HG03066 (cell line): ENCODE measurements at regions not wholly inside any gene's neighbourhood (a gene's known extent, or its start where the extent isn't known, plus 50 kb on each side); places are given as distances from the start of the nearest gene placed in this dataset.
"Not testable (repeated sequence)": the region's sequence is repeated elsewhere in the genome, so short reads cannot be mapped to it uniquely, and the experiment has no call there.

Experiments
- ATAC-seq: cut with Tn5 transposase; IDR thresholded peaks from one replicate; pipeline ENCODE4 v1.9.1; 2021; ENCODE audit warnings: low read depth; ENCODE audit not compliant: unreplicated experiment

GRCh38 chr2:125185691-125186270 lies 1160.7 kb downstream of the CNTNAP5 start:
- ATAC-seq: no peak

GRCh38 chr2:125207431-125207830 lies 1182.3 kb downstream of the CNTNAP5 start:
- ATAC-seq: no peak

GRCh38 chr2:125216321-125216720 lies 1191.2 kb downstream of the CNTNAP5 start:
- no peak for ATAC-seq

- no peak for ATAC-seq
Measured at GRCh38 chr2:125224188-125224587, 1199.1 kb downstream of the CNTNAP5 start.

GRCh38 chr2:125224830-125225229 lies 1199.7 kb downstream of the CNTNAP5 start:
- ATAC-seq: no peak

GRCh38 chr2:125227843-125228392 lies 1202.8 kb downstream of the CNTNAP5 start:
- no peak for ATAC-seq

GRCh38 chr2:125240870-125241269 lies 1215.8 kb downstream of the CNTNAP5 start:
- no peak for ATAC-seq

GRCh38 chr2:125243074-125243473 lies 1218.0 kb downstream of the CNTNAP5 start:
- no peak for ATAC-seq

GRCh38 chr2:125254010-125254409 lies 1228.9 kb downstream of the CNTNAP5 start:
- no peak for ATAC-seq

- ATAC-seq: no peak
Measured at GRCh38 chr2:125259451-125259850, 1234.4 kb downstream of the CNTNAP5 start.

GRCh38 chr2:125260366-125260930 lies 1235.4 kb downstream of the CNTNAP5 start:
- not testable (repeated sequence) for ATAC-seq

GRCh38 chr2:125264453-125264852 lies 1239.4 kb downstream of the CNTNAP5 start:
- ATAC-seq: no peak

- ATAC-seq: no peak
Measured at GRCh38 chr2:125267683-125268082, 1242.6 kb downstream of the CNTNAP5 start.

GRCh38 chr2:125272651-125273050 lies 1247.6 kb downstream of the CNTNAP5 start:
- ATAC-seq: no peak

- ATAC-seq: no peak
Measured at GRCh38 chr2:125274718-125275117, 1249.6 kb downstream of the CNTNAP5 start.

- no peak for ATAC-seq
Measured at GRCh38 chr2:125280265-125280664, 1255.2 kb downstream of the CNTNAP5 start.

- no peak for ATAC-seq
Measured at GRCh38 chr2:125281242-125281641, 1256.2 kb downstream of the CNTNAP5 start.

GRCh38 chr2:125296742-125297141 lies 1271.7 kb downstream of the CNTNAP5 start:
- no peak for ATAC-seq

- ATAC-seq: no peak
Measured at GRCh38 chr2:125310657-125311364, 1285.7 kb downstream of the CNTNAP5 start.

GRCh38 chr2:125312342-125312741 lies 1287.3 kb downstream of the CNTNAP5 start:
- no peak for ATAC-seq

- ATAC-seq: no peak
Measured at GRCh38 chr2:125313806-125314205, 1288.7 kb downstream of the CNTNAP5 start.

GRCh38 chr2:125318740-125319139 lies 1293.7 kb downstream of the CNTNAP5 start:
- no peak for ATAC-seq
